H1 (cell line): ENCODE measurements at regions not wholly inside any gene's neighbourhood (a gene's known extent, or its start where the extent isn't known, plus 50 kb on each side); places are given as distances from the start of the nearest gene placed in this dataset.

Experiments
- CTCF ChIA-PET: fragments of 300-600 bp; sonication (Branson Sonifier 250); formaldehyde crosslinking; loops from one replicate; lab custom pipeline; 2021; ENCODE audit not compliant: partially characterized antibody; lab: Charles Lee
- POLR2A ChIA-PET: fragments of 300-600 bp; sonication (Branson Sonifier 250); formaldehyde crosslinking; loops from one replicate; lab custom pipeline; 2021; ENCODE audit warnings: inconsistent platforms; ENCODE audit not compliant: partially characterized antibody; lab: Charles Lee
- DNase-seq, 2 experiments: peaks; one replicate each; pipeline versions ENCODE4 v3.0.0 to v3.0.0-alpha.2; 2010 to 2022; ENCODE audit warnings: low spot score in 2 of 2, low read depth in 1 of 2, mixed read lengths in 1 of 2
- FAIRE-seq: peaks from 2 replicates; lab custom pipeline; 2011; peaks lifted over from hg19 to GRCh38; lab: Jason Lieb, UNC
- H2AFZ ChIP-seq: 2 replicates; pipeline ENCODE4 v1.8.1; 2012; ENCODE audit warnings: low read length, inconsistent platforms
- H2AK5ac ChIP-seq: 2 replicates; pipeline ENCODE4 v1.6.1; 2013; ENCODE audit warnings: low read depth, low read length
- H2BK120ac ChIP-seq: replicated peaks from 2 replicates; pipeline ENCODE3; 2013; ENCODE audit warnings: low read depth, low read length, inconsistent platforms
- H2BK12ac ChIP-seq: 2 replicates; pipeline ENCODE4 v1.6.1; 2013; ENCODE audit warnings: low read depth, low read length
- H2BK15ac ChIP-seq: 2 replicates; pipeline ENCODE4 v1.6.1; 2013; ENCODE audit warnings: low read length
- H2BK20ac ChIP-seq: 2 replicates; pipeline ENCODE4 v1.6.1; 2013; ENCODE audit warnings: low read length
- H2BK5ac ChIP-seq: 2 replicates; pipeline ENCODE4 v1.6.1; 2013; ENCODE audit warnings: low read depth, low read length
- H3K14ac ChIP-seq: 2 replicates; pipeline ENCODE4 v1.6.1; 2013; ENCODE audit warnings: inconsistent platforms; ENCODE audit not compliant: insufficient read length
- H3K18ac ChIP-seq: 2 replicates; pipeline ENCODE4 v1.6.1; 2013; ENCODE audit warnings: low read length; ENCODE audit errors: extremely low read depth
- H3K23ac ChIP-seq: 2 replicates; pipeline ENCODE4 v1.6.1; 2013; ENCODE audit warnings: inconsistent platforms; ENCODE audit not compliant: insufficient read length
- H3K23me2 ChIP-seq: 2 replicates; pipeline ENCODE4 v1.6.1; 2013; ENCODE audit warnings: low read depth, low read length
- H3K27ac ChIP-seq: 2 replicates; pipeline ENCODE4 v1.6.1; 2011; ENCODE audit warnings: low read depth, low read length, inconsistent platforms
- H3K27me3 ChIP-seq, 4 experiments: replicated peaks in 1 of 4; 1 replicate in 1 of 4; 2 replicates in 3 of 4; pipeline versions ENCODE4 v1.6.1 to v1.8.1; 2011 to 2013; ENCODE audit warnings: low read length in 3 of 4, mild to moderate bottlenecking in 3 of 4, inconsistent platforms in 2 of 4, mixed read lengths in 2 of 4, moderate library complexity in 1 of 4; ENCODE audit not compliant: control insufficient read depth in 3 of 4, insufficient read depth in 3 of 4; ENCODE audit errors: extremely low read depth in 1 of 4
- H3K36me3 ChIP-seq, 4 experiments: 2 replicates each; pipeline versions ENCODE4 v1.6.1 to v1.8.1; 2011 to 2013; ENCODE audit warnings: mild to moderate bottlenecking in 4 of 4, low read length in 3 of 4, moderate library complexity in 2 of 4, control low read depth in 1 of 4, inconsistent platforms in 1 of 4; ENCODE audit not compliant: insufficient read depth in 4 of 4, control insufficient read depth in 2 of 4
- H3K4ac ChIP-seq: replicated peaks from 2 replicates; pipeline ENCODE3; 2013; ENCODE audit warnings: low read length, low read depth, mixed read lengths, inconsistent platforms; ENCODE audit not compliant: insufficient read length
- H3K4me1 ChIP-seq, 4 experiments: replicated peaks in 1 of 4; 1 replicate in 1 of 4; 2 replicates in 3 of 4; pipeline versions ENCODE4 v1.6.1 to v1.8.1; 2011 to 2013; ENCODE audit warnings: low read length in 3 of 4, inconsistent platforms in 2 of 4, mixed read lengths in 1 of 4; ENCODE audit not compliant: insufficient read depth in 4 of 4, control insufficient read depth in 3 of 4
- H3K4me2 ChIP-seq, 2 experiments: 2 replicates each; pipeline versions ENCODE4 v1.6.1 to v1.8.1; 2011 to 2013; ENCODE audit warnings: low read depth in 2 of 2, low read length in 2 of 2, control low read depth in 1 of 2, inconsistent platforms in 1 of 2, mild to moderate bottlenecking in 1 of 2; ENCODE audit not compliant: insufficient read depth in 1 of 2
- H3K4me3 ChIP-seq, 4 experiments: fragments of 200-600, 300-600 bp in 1 of 4; sonication (generic), shearing (Covaris generic), sonication (Bioruptor Twin) in 1 of 4; 2 replicates each; pipeline versions ENCODE4 v1.5.1 to v1.8.1; 2011 to 2016; ENCODE audit warnings: low read length in 4 of 4, low read depth in 3 of 4, control low read depth in 2 of 4, inconsistent platforms in 2 of 4, mild to moderate bottlenecking in 2 of 4, mixed read lengths in 1 of 4, moderate library complexity in 1 of 4; ENCODE audit not compliant: insufficient read depth in 2 of 4; ENCODE audit errors: extremely low read depth in 1 of 4
- H3K56ac ChIP-seq: replicated peaks from 2 replicates; pipeline ENCODE3; 2013; ENCODE audit warnings: low read depth, mild to moderate bottlenecking, mixed read lengths, low read length, inconsistent platforms; ENCODE audit not compliant: insufficient read length
- H3K79me1 ChIP-seq: 2 replicates; pipeline ENCODE4 v1.6.1; 2013; ENCODE audit warnings: low read depth, low read length, control low read depth
- H3K79me2 ChIP-seq, 2 experiments: 2 replicates each; pipeline versions ENCODE4 v1.6.1 to v1.8.1; 2012 to 2013; ENCODE audit warnings: low read length in 2 of 2, mild to moderate bottlenecking in 2 of 2, inconsistent platforms in 1 of 2; ENCODE audit not compliant: insufficient read depth in 2 of 2, control insufficient read depth in 1 of 2
- H3K9ac ChIP-seq, 4 experiments: replicated peaks in 1 of 4; 1 replicate in 1 of 4; 2 replicates in 3 of 4; pipeline versions ENCODE4 v1.6.1 to v1.8.1; 2011 to 2013; ENCODE audit warnings: low read depth in 3 of 4, low read length in 3 of 4, control low read depth in 2 of 4, mild to moderate bottlenecking in 2 of 4, moderate library complexity in 2 of 4, inconsistent platforms in 1 of 4; ENCODE audit errors: extremely low read depth in 1 of 4
- H3K9me3 ChIP-seq, 2 experiments: 2 replicates each; pipeline versions ENCODE4 v1.6.1 to v1.8.1; 2012 to 2013; ENCODE audit warnings: mild to moderate bottlenecking in 2 of 2, moderate library complexity in 2 of 2, control low read depth in 1 of 2, inconsistent platforms in 1 of 2, low read depth in 1 of 2, low read length in 1 of 2, mixed read lengths in 1 of 2; ENCODE audit not compliant: insufficient read depth in 2 of 2
- H4K20me1 ChIP-seq, 2 experiments: replicated peaks in 1 of 2; 2 replicates each; pipeline versions ENCODE3 to v1.8.1; 2011 to 2013; ENCODE audit warnings: inconsistent platforms in 2 of 2, low read length in 2 of 2, mild to moderate bottlenecking in 1 of 2; ENCODE audit not compliant: insufficient read depth in 2 of 2, control insufficient read depth in 1 of 2
- H4K5ac ChIP-seq: 2 replicates; pipeline ENCODE4 v1.6.1; 2013; ENCODE audit warnings: low read length, low read depth, mixed read lengths, inconsistent platforms; ENCODE audit not compliant: insufficient read length
- H4K8ac ChIP-seq: 2 replicates; pipeline ENCODE4 v1.8.0; 2013; ENCODE audit warnings: mild to moderate bottlenecking, moderate library complexity, low read length, inconsistent platforms; ENCODE audit not compliant: insufficient read depth; ENCODE audit errors: extremely low read depth
- H4K91ac ChIP-seq: replicated peaks from 2 replicates; pipeline ENCODE3; 2013; ENCODE audit warnings: low read length, mixed read lengths, inconsistent platforms; ENCODE audit not compliant: insufficient read length
- ATF2 ChIP-seq: IDR thresholded peaks from 2 replicates; pipeline ENCODE4 v1.6.1; 2012; ENCODE audit warnings: low read length, inconsistent platforms
- CBX5 ChIP-seq: fragments of 300-800, 300-1000 bp; sonication (generic); IDR thresholded peaks from 2 replicates; pipeline ENCODE4 v1.7.1; 2016; ENCODE audit warnings: antibody characterized with exemption, low read length, low read depth
- CREB1 ChIP-seq: IDR thresholded peaks from 2 replicates; pipeline ENCODE4 v1.6.1; 2012; ENCODE audit warnings: inconsistent platforms
- CTBP2 ChIP-seq: IDR thresholded peaks from 2 replicates; pipeline ENCODE4 v1.7.0; 2011; ENCODE audit warnings: borderline replicate concordance, mild to moderate bottlenecking, moderate library complexity, mixed read lengths, low read length; ENCODE audit not compliant: insufficient read depth, insufficient read length
- EGR1 ChIP-seq: IDR thresholded peaks from 2 replicates; pipeline ENCODE4 v1.6.1; 2011; ENCODE audit warnings: low read depth, low read length, borderline replicate concordance
- KDM5A ChIP-seq: fragments of 200-600 bp; IDR thresholded peaks from 2 replicates; pipeline ENCODE4 v1.7.1; 2012; ENCODE audit warnings: mild to moderate bottlenecking, low read length, inconsistent platforms, mixed read lengths
- RFX5 ChIP-seq: IDR thresholded peaks from 2 replicates; pipeline ENCODE4 v1.6.1; 2011; ENCODE audit warnings: low read depth, low read length, improper control_type of control experiment, borderline replicate concordance
- SIX5 ChIP-seq: IDR thresholded peaks from 2 replicates; pipeline ENCODE4 v1.6.1; 2011; ENCODE audit warnings: mild to moderate bottlenecking, low read depth, low read length
- SP2 ChIP-seq: IDR thresholded peaks from 2 replicates; pipeline ENCODE4 v1.6.1; 2012; ENCODE audit warnings: mild to moderate bottlenecking, low read length, inconsistent platforms
- TAF1 ChIP-seq: IDR thresholded peaks from 2 replicates; pipeline ENCODE4 v1.6.1; 2011; ENCODE audit warnings: mild to moderate bottlenecking, low read depth, low read length
- TAF7 ChIP-seq: optimal IDR thresholded peaks from 2 replicates; pipeline ENCODE3; 2011; ENCODE audit warnings: low read depth, mild to moderate bottlenecking, inconsistent platforms, low read length, moderate library complexity, borderline replicate concordance
- TBP ChIP-seq: IDR thresholded peaks from 2 replicates; pipeline ENCODE4 v1.6.1; 2011; ENCODE audit warnings: low read depth, low read length, improper control_type of control experiment
- TCF12 ChIP-seq: IDR thresholded peaks from 2 replicates; pipeline ENCODE4 v1.6.1; 2011; ENCODE audit warnings: low read depth, mild to moderate bottlenecking, low read length
- ZNF274 ChIP-seq: IDR thresholded peaks from 2 replicates; pipeline ENCODE4 v1.7.0; 2012; ENCODE audit warnings: low read length, borderline replicate concordance; ENCODE audit errors: extremely low read depth
- WGBS, 2 experiments: shearing (Covaris generic) in 1 of 2; methylation state at CpG; one replicate each; pipeline versions ENCODE4 v1.1.6 to v1.1.7; 2013 to 2015; ENCODE audit warnings: low lambda C conversion rate in 2 of 2, mixed read lengths in 2 of 2, inconsistent platforms in 1 of 2, low coverage in 1 of 2, missing lambda C conversion rate in 1 of 2; ENCODE audit not compliant: insufficient replicate concordance in 2 of 2, insufficient coverage in 1 of 2, insufficient read length in 1 of 2; ENCODE audit errors: extremely low coverage in 1 of 2, missing lambda C conversion rate in 1 of 2; 5-methylcytosine and 5-hydroxymethylcytosine counted together

- H2AK5ac ChIP-seq, result no peak overlapping the region
- H3K23ac ChIP-seq, result no peak overlapping the region
- H4K91ac ChIP-seq, result no peak overlapping the region
- WGBS, 2 experiments, result 100% methylated on average over 1 of the region's 1 CpG; no CpG with 5 or more reads in 1 of the 2 experiments
- H3K27me3 ChIP-seq, result no peaks in the 10 kb centered on the region
- FAIRE-seq (no peak), DNase-seq (no peak)
- H3K9me3 ChIP-seq, result peaks cover 3 to 15% of the 10 kb centered on the region in 2 experiments; a peak in 1 of 4 replicates
- H3K4ac ChIP-seq, result no peak overlapping the region
- no peak overlapping the region for H2BK15ac ChIP-seq
- H2BK120ac ChIP-seq, result no peak overlapping the region
- H3K4me1 ChIP-seq, result no peaks in the 10 kb centered on the region
- H2BK5ac ChIP-seq, result no peak overlapping the region
- H3K14ac ChIP-seq, result no peak overlapping the region
- no peak overlapping the region for H2AFZ ChIP-seq
- no peak overlapping the region for H4K5ac ChIP-seq
- no peaks in the 10 kb centered on the region for H3K23me2 ChIP-seq
- H3K56ac ChIP-seq, result no peak overlapping the region
- no peak overlapping the region for H3K4me2 ChIP-seq
- POLR2A ChIA-PET, result no interaction called here
- H3K9ac ChIP-seq, result no peak overlapping the region
- H3K36me3 ChIP-seq, result no peaks in the 10 kb centered on the region
- no peak overlapping the region for H3K18ac ChIP-seq
- CTCF ChIA-PET, result no interaction called here
- no peak overlapping the region for H3K4me3 ChIP-seq
- no peaks in the 10 kb centered on the region for H3K79me1 ChIP-seq
- no peak overlapping the region for H4K8ac ChIP-seq
- H4K20me1 ChIP-seq, result no peaks in the 10 kb centered on the region
- no peak overlapping the region for H2BK20ac ChIP-seq
- no peak for TF ChIP-seq EGR1
- TF ChIP-seq CTBP2, result no peak
- no peak for TF ChIP-seq TCF12
- no peak for TF ChIP-seq TBP
- no peak for TF ChIP-seq CREB1
- no peak for TF ChIP-seq TAF1
- TF ChIP-seq TAF7, result no peak
- no peak for TF ChIP-seq ZNF274
- TF ChIP-seq SP2, result no peak
- no peak for TF ChIP-seq SIX5
- no peak for TF ChIP-seq CBX5
- TF ChIP-seq KDM5A, result no peak
- no peak for TF ChIP-seq RFX5
- TF ChIP-seq ATF2, result no peak
- no peaks in the 10 kb centered on the region for H3K79me2 ChIP-seq
- H3K27ac ChIP-seq, result no peak overlapping the region
- no peak overlapping the region for H2BK12ac ChIP-seq
Measured at GRCh38 chr18:22663378-22663777, 245.7 kb upstream of the CTAGE1 start.
